Retinal pigment epithelial cell (primary cell): ENCODE measurements at regions not wholly inside any gene's neighbourhood (a gene's known extent, or its start where the extent isn't known, plus 50 kb on each side); places are given as distances from the start of the nearest gene placed in this dataset.

Source experiments
- DNase-seq: peaks from one replicate; pipeline ENCODE4 v3.0.0-alpha.2; 2010; ENCODE audit warnings: low read depth
- H3K4me3 ChIP-seq: 2 replicates; pipeline ENCODE4 v1.5.1; 2011; ENCODE audit warnings: mild to moderate bottlenecking, low read length, control low read depth, moderate library complexity
- TF ChIP-seq, protein P1 (sequence below): conservative IDR thresholded peaks from 2 replicates; pipeline ENCODE4 v1.5.1; 2011; ENCODE audit warnings: low read depth, low read length, control low read depth, inconsistent platforms

DNA sequence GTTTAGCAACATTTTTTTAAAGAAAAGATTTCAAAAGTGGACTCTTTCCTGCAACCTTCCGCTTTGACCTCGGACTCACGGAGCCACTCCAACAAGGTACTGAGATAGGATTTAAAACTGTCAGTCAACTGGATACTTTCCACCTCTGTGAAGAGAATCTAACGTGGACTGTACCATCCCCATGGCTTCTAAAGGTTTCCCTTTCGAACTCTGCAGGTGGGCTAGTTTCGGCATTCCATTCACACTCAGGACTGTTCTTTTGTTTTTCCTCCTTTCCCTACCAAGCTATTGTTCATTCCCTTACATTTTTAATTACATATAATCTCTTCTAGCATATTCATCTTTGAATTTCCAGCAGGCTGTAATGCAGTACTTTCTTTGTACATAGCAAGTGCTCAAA is 88.5 kb upstream of the AKIP1 start:
- no peak for DNase-seq
- no peak overlapping the region for H3K4me3 ChIP-seq
- TF ChIP-seq, protein P1, sequence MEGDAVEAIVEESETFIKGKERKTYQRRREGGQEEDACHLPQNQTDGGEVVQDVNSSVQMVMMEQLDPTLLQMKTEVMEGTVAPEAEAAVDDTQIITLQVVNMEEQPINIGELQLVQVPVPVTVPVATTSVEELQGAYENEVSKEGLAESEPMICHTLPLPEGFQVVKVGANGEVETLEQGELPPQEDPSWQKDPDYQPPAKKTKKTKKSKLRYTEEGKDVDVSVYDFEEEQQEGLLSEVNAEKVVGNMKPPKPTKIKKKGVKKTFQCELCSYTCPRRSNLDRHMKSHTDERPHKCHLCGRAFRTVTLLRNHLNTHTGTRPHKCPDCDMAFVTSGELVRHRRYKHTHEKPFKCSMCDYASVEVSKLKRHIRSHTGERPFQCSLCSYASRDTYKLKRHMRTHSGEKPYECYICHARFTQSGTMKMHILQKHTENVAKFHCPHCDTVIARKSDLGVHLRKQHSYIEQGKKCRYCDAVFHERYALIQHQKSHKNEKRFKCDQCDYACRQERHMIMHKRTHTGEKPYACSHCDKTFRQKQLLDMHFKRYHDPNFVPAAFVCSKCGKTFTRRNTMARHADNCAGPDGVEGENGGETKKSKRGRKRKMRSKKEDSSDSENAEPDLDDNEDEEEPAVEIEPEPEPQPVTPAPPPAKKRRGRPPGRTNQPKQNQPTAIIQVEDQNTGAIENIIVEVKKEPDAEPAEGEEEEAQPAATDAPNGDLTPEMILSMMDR, result no peak

DNA sequence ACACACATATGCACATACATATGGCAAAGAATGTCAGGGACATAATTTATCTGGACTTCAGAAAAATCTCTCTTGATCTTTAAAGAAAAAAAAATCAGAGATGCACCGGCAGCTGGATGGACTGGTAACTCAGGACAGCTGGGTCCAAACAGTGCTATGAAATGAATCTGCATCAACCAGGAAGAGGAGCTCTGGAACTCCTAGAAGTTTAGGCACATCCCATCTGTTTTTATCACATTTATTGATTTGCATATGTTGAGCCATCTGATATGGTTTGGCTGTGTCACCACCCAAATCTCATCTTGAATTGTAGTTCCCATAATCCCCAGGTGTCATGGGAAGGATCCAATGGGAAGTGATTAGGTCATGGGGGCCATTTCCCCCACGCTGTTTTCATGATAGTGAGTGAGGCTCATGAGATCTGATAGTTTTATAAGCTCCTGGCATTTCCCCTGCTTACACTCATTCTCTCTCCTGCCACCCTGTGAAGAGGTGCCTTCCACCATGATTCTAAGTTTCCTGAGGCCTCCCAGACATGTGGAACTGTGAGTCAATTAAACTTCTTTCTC is 87.7 kb upstream of the AKIP1 start:
- DNase-seq, result no peak
- no peak overlapping the region for H3K4me3 ChIP-seq
- TF ChIP-seq, protein P1, result no peak

GRCh38 chr11:8826139-8826786 is 84.7 kb upstream of the AKIP1 start:
- TF ChIP-seq, protein P1, result no peak
- H3K4me3 ChIP-seq, result no peak overlapping the region
- DNase-seq, result no peak

GRCh38 chr11:8826901-8827560 is 84.0 kb upstream of the AKIP1 start:
- H3K4me3 ChIP-seq, result no peak overlapping the region
- DNase-seq, result no peak
- TF ChIP-seq, protein P1, result no peak

DNA sequence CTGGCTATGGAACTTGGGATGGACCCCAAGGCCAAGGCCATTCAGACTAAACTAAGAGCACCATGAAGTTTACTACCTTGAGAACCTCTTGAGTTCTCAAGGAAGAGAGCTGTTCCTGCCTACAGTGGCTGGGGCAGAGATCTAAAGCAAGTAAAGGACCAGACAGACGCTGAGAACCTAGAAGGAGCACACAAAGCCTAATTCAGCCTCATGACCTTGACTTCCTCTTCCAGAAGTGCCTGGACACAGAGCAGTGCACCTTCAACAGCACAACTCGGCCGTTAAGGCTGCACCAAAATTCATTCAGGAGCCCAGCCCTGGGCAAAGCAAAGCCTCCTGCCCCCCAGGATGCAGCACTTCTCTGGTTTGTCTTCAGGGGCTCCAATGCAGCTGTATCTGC is 82.9 kb upstream of the AKIP1 start:
- DNase-seq, result no peak
- TF ChIP-seq, protein P1, result no peak
- H3K4me3 ChIP-seq, result no peak overlapping the region

GRCh38 chr11:8828580-8829361 is 82.2 kb upstream of the AKIP1 start:
- no peak for DNase-seq
- TF ChIP-seq, protein P1, result no peak
- no peak overlapping the region for H3K4me3 ChIP-seq
